PC-9 (cell line): ENCODE measurements at regions not wholly inside any gene's neighbourhood (a gene's known extent, or its start where the extent isn't known, plus 50 kb on each side); places are given as distances from the start of the nearest gene placed in this dataset.

Experiments used
- BruUV-seq: library from RNA; stranded (reverse); fragments of 400-500 nt; replicated peaks from 2 replicates; lab custom pipeline; 2021; lab: Mats Ljungman, UMichigan
- CTCF ChIA-PET: fragments of 300-600 bp; sonication (Branson Sonifier 250); formaldehyde crosslinking; loops from one replicate; lab custom pipeline; 2022; ENCODE audit warnings: antibody characterized with exemption; lab: Charles Lee
- POLR2A ChIA-PET: fragments of 300-600 bp; sonication (Branson Sonifier 250); formaldehyde crosslinking; loops from one replicate; lab custom pipeline; 2022; ENCODE audit warnings: antibody characterized with exemption; ENCODE audit not compliant: unreplicated experiment; lab: Charles Lee
- DNase-seq, 2 experiments: peaks; one replicate each; pipeline versions ENCODE4 v3.0.0 to v3.0.0-alpha.2; 2015 to 2022; ENCODE audit warnings: mixed read lengths in 1 of 2
- H2AFZ ChIP-seq: fragments of 200-600 bp; sonication (generic); 2 replicates; pipeline ENCODE4 v1.8.1; 2017; ENCODE audit warnings: antibody characterized with exemption
- H3F3A ChIP-seq: fragments of 200-600 bp; sonication (generic); 2 replicates; pipeline ENCODE4 v1.8.1; 2017; ENCODE audit warnings: antibody characterized with exemption, mild to moderate bottlenecking, low read depth; ENCODE audit not compliant: insufficient read depth
- H3K27ac ChIP-seq: fragments of 200-600 bp; sonication (generic); 2 replicates; pipeline ENCODE4 v1.6.1; 2016; ENCODE audit warnings: mixed run types
- H3K27me3 ChIP-seq: fragments of 200-600 bp; sonication (generic); 2 replicates; pipeline ENCODE4 v1.6.1; 2016; ENCODE audit warnings: low read depth, mixed run types; ENCODE audit not compliant: insufficient read depth
- H3K36me3 ChIP-seq: fragments of 200-600 bp; sonication (generic); 2 replicates; pipeline ENCODE4 v1.6.1; 2016; ENCODE audit warnings: low read depth, mixed run types
- H3K4me1 ChIP-seq: fragments of 200-600 bp; sonication (generic); replicated peaks from 2 replicates; pipeline ENCODE4 v1.6.1; 2016; ENCODE audit warnings: mixed run types; ENCODE audit not compliant: insufficient read depth
- H3K4me2 ChIP-seq: fragments of 200-600 bp; sonication (generic); 2 replicates; pipeline ENCODE4 v1.6.1; 2017; ENCODE audit warnings: mixed run types
- H3K4me3 ChIP-seq: fragments of 200-600 bp; sonication (generic); 2 replicates; pipeline ENCODE4 v1.6.1; 2016; ENCODE audit warnings: mixed run types
- H3K79me2 ChIP-seq: fragments of 200-600 bp; sonication (generic); 2 replicates; pipeline ENCODE4 v1.6.1; 2017; ENCODE audit warnings: low read depth, mixed run types
- H3K9me2 ChIP-seq: fragments of 200-600 bp; sonication (generic); 2 replicates; pipeline ENCODE4 v1.8.1; 2017; ENCODE audit warnings: mild to moderate bottlenecking; ENCODE audit not compliant: insufficient read depth
- H3K9me3 ChIP-seq: fragments of 200-600 bp; sonication (generic); 2 replicates; pipeline ENCODE4 v1.8.1; 2016; ENCODE audit warnings: low read depth; ENCODE audit not compliant: insufficient read depth
- H4K20me1 ChIP-seq: fragments of 200-600 bp; sonication (generic); 2 replicates; pipeline ENCODE4 v1.8.1; 2017; ENCODE audit not compliant: insufficient read depth
- CTCF ChIP-seq: fragments of 200-600 bp; sonication (generic); conservative IDR thresholded peaks from 2 replicates; pipeline ENCODE4 v1.6.1; 2017; ENCODE audit warnings: mixed run types, antibody characterized with exemption, mild to moderate bottlenecking, moderate library complexity
- EZH2 ChIP-seq: fragments of 200-600 bp; sonication (generic); IDR thresholded peaks from 2 replicates; pipeline ENCODE4 v1.8.0; 2017; ENCODE audit warnings: antibody characterized with exemption, low read depth
- intact Hi-C: fragments of 100-400 bp; cut with micrococcal nuclease; formaldehyde crosslinking; loops from one replicate; pipeline ENCODE4 v1.10.0; 2022; ENCODE audit not compliant: unreplicated experiment

GRCh38 chr4:69044247-69044646 lies 52.0 kb upstream of the UGT2B7 start:
- no peak for TF ChIP-seq CTCF
- no peak for TF ChIP-seq EZH2

More at GRCh38 chr4:69044247-69044646, 52.0 kb upstream of the UGT2B7 start:
- H3K9me3 ChIP-seq: no peaks in the 10 kb centered on the region; the same call in 1 of the 2 replicates
- H3F3A ChIP-seq: no peaks in the 10 kb centered on the region
- H3K4me2 ChIP-seq: no peak overlapping the region
- H3K4me3 ChIP-seq: no peak overlapping the region
- no peaks in the 10 kb centered on the region for H3K9me2 ChIP-seq
- H2AFZ ChIP-seq: no peak overlapping the region
- no peak for DNase-seq
- BruUV-seq: no TSS peak
- no peaks in the 10 kb centered on the region for H3K79me2 ChIP-seq
- ChIA-PET POLR2A (no interaction called here), CTCF (no interaction called here)
- H3K27me3 ChIP-seq: no peaks in the 10 kb centered on the region
- intact Hi-C loops: no loop called here
- no peak overlapping the region for H3K27ac ChIP-seq
- no peaks in the 10 kb centered on the region for H3K36me3 ChIP-seq
- no peaks in the 10 kb centered on the region for H4K20me1 ChIP-seq
- no peaks in the 10 kb centered on the region for H3K4me1 ChIP-seq
